Activated CD4-positive, alpha-beta T cell treated with anti-CD3 and anti-CD28 coated beads, Interleukin-2, amount 10 ng/mL, durations not matched to agents 7 days and 5 days (primary cell): ENCODE measurements at regions not wholly inside any gene's neighbourhood (a gene's known extent, or its start where the extent isn't known, plus 50 kb on each side); places are given as distances from the start of the nearest gene placed in this dataset.

Source experiments
- CTCF ChIA-PET: fragments of 350-600 bp; sonication (Branson Sonifier 250); formaldehyde crosslinking; loops from one replicate; lab custom pipeline; 2021; ENCODE audit warnings: antibody characterized with exemption; lab: Charles Lee
- POLR2A ChIA-PET: fragments of 350-600 bp; sonication (Branson Sonifier 250); formaldehyde crosslinking; loops from one replicate; lab custom pipeline; 2021; ENCODE audit warnings: antibody characterized with exemption; lab: Charles Lee
- DNase-seq: peaks from one replicate; pipeline ENCODE4 v3.0.0-alpha.2; 2020
- H3K27ac Mint-ChIP-seq: one replicate; pipeline ENCODE4 v1.8.0; 2021; ENCODE audit warnings: mild to moderate bottlenecking, moderate library complexity, mixed read lengths
- H3K27me3 Mint-ChIP-seq: one replicate; pipeline ENCODE4 v1.8.0; 2021; ENCODE audit warnings: mixed read lengths
- H3K36me3 Mint-ChIP-seq: one replicate; pipeline ENCODE4 v1.8.0; 2021; ENCODE audit warnings: low read depth, mixed read lengths
- H3K4me1 Mint-ChIP-seq: one replicate; pipeline ENCODE4 v1.8.0; 2021; ENCODE audit warnings: mixed read lengths
- H3K4me3 Mint-ChIP-seq: one replicate; pipeline ENCODE4 v1.8.0; 2021; ENCODE audit warnings: mild to moderate bottlenecking, moderate library complexity, mixed read lengths
- H3K9me3 Mint-ChIP-seq: one replicate; pipeline ENCODE4 v1.8.0; 2021; ENCODE audit warnings: mixed read lengths

- no peaks in the 10 kb centered on the region for H3K9me3 Mint-ChIP-seq
- no peak for DNase-seq
Measured at GRCh38 chr5:172553167-172553566, 87.9 kb upstream of the NEURL1B start.

GRCh38 chr5:172550996-172551395 is 90.1 kb upstream of the NEURL1B start:
- H3K27ac Mint-ChIP-seq = no peak overlapping the region
- H3K4me3 Mint-ChIP-seq = no peak overlapping the region
- DNase-seq = no peak
- ChIA-PET CTCF (interaction anchor here (1.2 kb wide), 1 partner anchor 42 kb away, joined by 4 read pairs; no protein-coding TSS in a partner anchor), POLR2A (no interaction called here)
- no peaks in the 10 kb centered on the region for H3K36me3 Mint-ChIP-seq
- H3K27me3 Mint-ChIP-seq = no peaks in the 10 kb centered on the region
- no peaks in the 10 kb centered on the region for H3K4me1 Mint-ChIP-seq
- H3K9me3 Mint-ChIP-seq = no peaks in the 10 kb centered on the region

More at GRCh38 chr5:172553167-172553566, 87.9 kb upstream of the NEURL1B start:
- CTCF ChIA-PET = no interaction called here
- Mint-ChIP-seq H3K4me1 (no peaks in the 10 kb centered on the region), H3K27ac (no peak overlapping the region), H3K4me3 (no peak overlapping the region), H3K36me3 (no peaks in the 10 kb centered on the region), H3K27me3 (no peaks in the 10 kb centered on the region)
- POLR2A ChIA-PET = no interaction called here

- Mint-ChIP-seq H3K9me3 (no peaks in the 10 kb centered on the region), H3K27ac (no peak overlapping the region), H3K4me3 (no peak overlapping the region), H3K36me3 (no peaks in the 10 kb centered on the region), H3K27me3 (no peaks in the 10 kb centered on the region), H3K4me1 (no peaks in the 10 kb centered on the region)
- POLR2A ChIA-PET = no interaction called here
- CTCF ChIA-PET = interaction anchor here (0.5 to 1.2 kb wide), 2 partner anchors 42 to 704 kb away, joined by 3 to 4 read pairs; no protein-coding TSS in a partner anchor
- DNase-seq = no peak
Measured at GRCh38 chr5:172550096-172550765, 90.8 kb upstream of the NEURL1B start.

DNA sequence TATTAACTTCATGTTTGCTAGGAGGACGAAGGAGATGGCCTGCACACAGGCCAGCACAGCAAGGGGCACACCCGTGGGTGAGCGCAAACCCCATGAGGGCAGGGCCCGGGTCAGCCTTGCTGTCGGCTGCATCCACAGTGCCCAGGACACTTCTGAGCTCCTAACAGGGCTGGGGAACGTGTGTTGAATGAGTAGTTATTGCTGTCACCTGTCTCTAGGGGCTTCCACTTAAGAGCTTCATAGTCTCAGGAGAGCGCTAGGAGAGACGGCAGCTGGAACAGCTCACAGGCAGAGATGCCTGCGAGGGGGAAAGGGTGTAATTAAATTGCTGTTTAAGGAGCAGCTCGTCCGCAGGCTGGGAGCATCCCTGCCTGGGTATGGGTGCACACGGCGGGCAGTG is 91.4 kb upstream of the NEURL1B start:
- no peaks in the 10 kb centered on the region for H3K27me3 Mint-ChIP-seq
- no peaks in the 10 kb centered on the region for H3K4me1 Mint-ChIP-seq
- H3K4me3 Mint-ChIP-seq = no peak overlapping the region
- H3K36me3 Mint-ChIP-seq = no peaks in the 10 kb centered on the region
- CTCF ChIA-PET = interaction anchor here (0.5 kb wide), 1 partner anchor 705 kb away, joined by 3 read pairs; no protein-coding TSS in a partner anchor
- H3K9me3 Mint-ChIP-seq = no peaks in the 10 kb centered on the region
- no peak overlapping the region for H3K27ac Mint-ChIP-seq
- POLR2A ChIA-PET = no interaction called here
- DNase-seq = no peak

GRCh38 chr5:172548981-172549687 is 91.9 kb upstream of the NEURL1B start:
- no peaks in the 10 kb centered on the region for H3K4me1 Mint-ChIP-seq
- POLR2A ChIA-PET = no interaction called here
- no peak for DNase-seq
- no peaks in the 10 kb centered on the region for H3K27me3 Mint-ChIP-seq
- H3K4me3 Mint-ChIP-seq = no peak overlapping the region
- no peaks in the 10 kb centered on the region for H3K9me3 Mint-ChIP-seq
- CTCF ChIA-PET = interaction anchor here (0.7 kb wide), 1 partner anchor 90 kb away, joined by 3 read pairs; no protein-coding TSS in a partner anchor
- H3K36me3 Mint-ChIP-seq = no peaks in the 10 kb centered on the region
- H3K27ac Mint-ChIP-seq = no peak overlapping the region

DNA sequence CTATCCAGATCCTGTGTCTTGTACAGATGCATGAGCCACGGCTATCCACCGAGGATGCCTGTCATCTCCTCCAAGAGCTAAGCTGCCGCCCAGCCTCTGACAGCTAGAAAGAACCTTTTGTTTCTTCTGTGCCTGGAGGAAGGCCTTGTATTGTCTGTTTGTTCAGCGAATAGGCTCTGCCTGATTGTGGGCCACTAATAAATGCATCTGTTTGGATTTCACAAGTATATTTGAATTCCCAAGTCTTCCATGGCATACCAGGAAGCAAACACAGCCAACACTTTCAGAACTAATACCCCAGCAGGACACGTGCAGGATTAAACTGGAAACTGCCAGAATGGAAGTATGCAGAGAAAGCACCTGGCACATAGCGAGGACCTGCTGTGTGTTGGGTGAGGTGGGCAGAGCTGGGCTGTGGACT is 92.7 kb upstream of the NEURL1B start:
- ChIA-PET CTCF (no interaction called here), POLR2A (no interaction called here)
- Mint-ChIP-seq H3K36me3 (no peaks in the 10 kb centered on the region), H3K9me3 (no peaks in the 10 kb centered on the region), H3K4me3 (no peak overlapping the region), H3K27ac (no peak overlapping the region), H3K27me3 (no peaks in the 10 kb centered on the region), H3K4me1 (no peaks in the 10 kb centered on the region)
- DNase-seq = no peak

DNA sequence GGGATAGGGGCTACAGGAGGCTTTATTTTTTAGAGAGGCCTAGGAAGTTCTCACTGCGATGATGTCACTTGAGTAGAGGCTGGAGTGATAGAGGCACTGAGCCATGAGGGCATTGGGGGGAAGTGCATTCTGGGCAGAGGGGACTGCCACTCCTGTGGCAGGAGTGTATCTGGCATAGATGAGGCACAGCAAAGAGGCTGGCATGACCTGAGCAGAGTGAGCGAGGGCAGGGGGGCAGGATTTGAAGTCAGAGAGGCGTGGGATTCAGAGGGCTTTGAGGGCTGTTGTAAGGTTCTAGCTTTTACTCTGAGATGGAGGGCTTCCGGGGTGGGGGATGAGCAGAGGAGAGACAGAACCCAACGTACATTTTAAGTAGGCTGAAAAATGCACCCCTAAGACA is 91.9 kb upstream of the SH3PXD2B start:
- no peak for DNase-seq
- CTCF ChIA-PET = interaction anchor here (0.6 kb wide), 1 partner anchor 514 kb away, joined by 3 read pairs; no protein-coding TSS in a partner anchor
- POLR2A ChIA-PET = no interaction called here

GRCh38 chr5:172545291-172545801 is 91.0 kb upstream of the SH3PXD2B start:
- CTCF ChIA-PET = no interaction called here
- Mint-ChIP-seq H3K4me3 (no peak overlapping the region), H3K27ac (no peak overlapping the region)

More for the DNA sequence above, 91.9 kb upstream of the SH3PXD2B start:
- Mint-ChIP-seq H3K27me3 (no peaks in the 10 kb centered on the region), H3K4me3 (no peak overlapping the region), H3K9me3 (no peaks in the 10 kb centered on the region), H3K36me3 (no peaks in the 10 kb centered on the region), H3K27ac (no peak overlapping the region), H3K4me1 (no peaks in the 10 kb centered on the region)

DNA sequence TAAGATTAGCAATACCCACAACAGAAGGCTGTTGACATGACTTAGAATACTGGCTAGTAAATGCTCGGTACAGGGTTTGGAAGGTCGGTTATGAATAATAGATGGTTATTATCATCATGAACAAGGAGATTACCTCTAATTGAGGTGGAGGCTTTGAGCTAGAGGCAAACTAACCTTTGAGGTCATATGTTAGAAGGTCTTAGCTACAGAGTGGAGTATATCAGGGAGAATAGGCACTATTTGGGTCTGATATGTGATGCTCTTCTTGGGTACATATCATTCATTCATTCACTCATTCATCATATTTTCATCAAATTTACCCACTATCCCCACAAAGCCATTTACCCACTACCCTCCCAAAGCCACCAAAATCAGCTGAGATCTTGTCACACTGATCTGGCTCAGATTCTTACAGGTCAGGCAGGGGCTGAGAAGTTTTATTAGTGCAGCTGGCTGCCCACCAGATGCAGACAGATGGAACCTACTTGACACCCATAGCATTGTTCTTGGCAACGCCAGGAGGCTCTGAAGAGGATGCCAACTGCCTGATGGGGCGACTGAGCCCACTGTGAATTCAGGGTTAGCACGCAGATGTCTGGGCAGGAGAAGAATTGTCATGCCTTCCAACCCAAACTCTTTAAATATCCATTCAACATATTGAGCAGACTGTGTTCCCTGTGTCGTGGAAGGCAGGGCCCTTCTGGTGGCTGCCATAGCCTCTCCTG is 90.2 kb upstream of the SH3PXD2B start:
- H3K9me3 Mint-ChIP-seq = no peaks in the 10 kb centered on the region
- H3K27ac Mint-ChIP-seq = no peak overlapping the region
- H3K4me3 Mint-ChIP-seq = no peak overlapping the region
- H3K4me1 Mint-ChIP-seq = no peaks in the 10 kb centered on the region
- ChIA-PET POLR2A (no interaction called here), CTCF (no interaction called here)
- H3K36me3 Mint-ChIP-seq = no peaks in the 10 kb centered on the region
- H3K27me3 Mint-ChIP-seq = no peaks in the 10 kb centered on the region
- no peak for DNase-seq

More at GRCh38 chr5:172545291-172545801, 91.0 kb upstream of the SH3PXD2B start:
- no peaks in the 10 kb centered on the region for H3K4me1 Mint-ChIP-seq
- H3K9me3 Mint-ChIP-seq = no peaks in the 10 kb centered on the region
- DNase-seq = no peak
- H3K27me3 Mint-ChIP-seq = no peaks in the 10 kb centered on the region
- POLR2A ChIA-PET = no interaction called here
- no peaks in the 10 kb centered on the region for H3K36me3 Mint-ChIP-seq

DNA sequence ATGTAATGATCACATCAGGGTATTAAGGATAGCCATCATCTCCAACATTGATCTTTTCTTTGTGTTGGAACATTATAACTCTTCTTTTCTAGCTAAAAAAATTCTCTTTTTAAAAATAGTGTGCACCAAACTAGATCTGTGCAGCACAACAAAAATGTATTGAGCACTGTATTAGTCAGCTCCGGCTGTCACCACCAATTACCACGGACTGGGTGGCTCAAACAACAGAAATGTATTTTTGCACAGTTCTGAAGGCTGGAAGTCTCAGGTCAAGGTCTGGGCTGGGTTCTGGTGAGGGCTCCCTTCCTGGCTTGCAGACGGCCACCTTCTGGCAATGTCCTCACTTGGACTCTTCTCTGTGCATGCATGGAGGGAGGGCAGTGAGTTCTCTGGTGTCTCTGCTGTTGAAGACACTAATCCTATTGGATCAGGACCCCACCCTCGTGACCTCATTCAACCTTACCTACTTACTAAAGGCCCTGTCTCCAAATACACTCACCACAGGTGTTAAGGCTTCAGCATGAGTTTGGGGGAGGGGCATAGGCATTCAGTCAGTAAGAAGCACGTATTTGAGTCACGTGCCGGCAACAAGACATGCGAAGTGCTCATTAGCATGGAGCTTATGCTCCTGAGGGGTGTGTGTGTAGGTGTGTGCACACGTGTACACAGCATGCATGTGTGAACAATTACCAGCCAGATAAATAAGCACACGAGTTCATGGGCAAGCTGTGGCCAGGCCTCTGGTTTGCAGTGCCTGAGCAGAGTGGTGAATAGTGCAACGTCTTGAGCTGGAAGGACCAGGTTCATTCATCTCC is 89.4 kb upstream of the SH3PXD2B start:
- Mint-ChIP-seq H3K4me1 (no peaks in the 10 kb centered on the region), H3K4me3 (no peak overlapping the region), H3K36me3 (no peaks in the 10 kb centered on the region), H3K27me3 (no peaks in the 10 kb centered on the region), H3K9me3 (no peaks in the 10 kb centered on the region), H3K27ac (no peak overlapping the region)
- no peak for DNase-seq
- CTCF ChIA-PET = no interaction called here
- POLR2A ChIA-PET = no interaction called here

DNA sequence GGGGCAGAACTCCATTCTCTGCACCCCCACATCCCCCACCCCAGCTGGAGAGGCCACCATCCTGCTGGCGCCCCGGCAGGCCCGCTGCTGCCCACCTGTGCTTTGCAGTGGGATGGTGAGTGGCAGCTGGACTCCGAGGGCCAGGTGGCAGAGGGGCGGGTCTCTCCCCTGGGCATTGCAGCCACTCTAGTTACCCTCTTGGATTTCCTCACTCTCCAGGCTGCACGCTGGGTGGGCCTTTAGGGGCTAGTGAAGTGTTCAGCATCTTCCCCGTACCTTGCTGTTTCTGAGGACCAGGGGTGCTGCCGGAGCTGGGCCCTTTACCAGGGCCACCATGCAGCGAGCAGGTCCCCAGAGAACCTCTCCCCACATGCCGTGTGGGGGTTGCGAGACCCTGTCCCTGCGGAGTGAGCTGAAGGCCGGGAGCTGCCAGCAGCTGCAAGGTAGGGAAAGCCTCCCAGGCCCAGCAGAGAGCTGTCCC is 88.4 kb upstream of the SH3PXD2B start:
- Mint-ChIP-seq H3K4me1 (no peaks in the 10 kb centered on the region), H3K27me3 (no peaks in the 10 kb centered on the region), H3K27ac (no peak overlapping the region), H3K9me3 (no peaks in the 10 kb centered on the region), H3K36me3 (no peaks in the 10 kb centered on the region), H3K4me3 (no peak overlapping the region)
- CTCF ChIA-PET = no interaction called here
- no peak for DNase-seq
- POLR2A ChIA-PET = no interaction called here

- POLR2A ChIA-PET = no interaction called here
- Mint-ChIP-seq H3K27me3 (no peaks in the 10 kb centered on the region), H3K4me1 (no peaks in the 10 kb centered on the region), H3K9me3 (no peaks in the 10 kb centered on the region), H3K27ac (no peak overlapping the region), H3K36me3 (no peaks in the 10 kb centered on the region), H3K4me3 (no peak overlapping the region)
- CTCF ChIA-PET = interaction anchor here (0.6 kb wide), 1 partner anchor 162 kb away, joined by 4 read pairs; no protein-coding TSS in a partner anchor
- DNase-seq = no peak
Measured at GRCh38 chr5:172541773-172542136, 87.4 kb upstream of the SH3PXD2B start.
